ENCODE measurements at regions not wholly inside any gene's neighbourhood (a gene's known extent, or its start where the extent isn't known, plus 50 kb on each side); places are given as distances from the start of the nearest gene placed in this dataset.

GRCh38 chr3:163018067-163018466 lies 1521.5 kb downstream of the OTOL1 start:
- Mint-ChIP-seq H3K4me1 (no peaks in the 10 kb centered on the region), H3K4me3 (no peak overlapping the region)
- WGBS (ENCODE audit: extremely low coverage, insufficient read length, low lambda C conversion rate), result no CpG with 5 or more reads among the region's 1 CpG

More at GRCh38 chr3:163018067-163018466, 1521.5 kb downstream of the OTOL1 start:
- H3K56ac ChIP-seq (ENCODE audit: insufficient read length, low read depth, low read length), result no peak overlapping the region
- Mint-ChIP-seq H3K9me3 (peaks cover 0 to 12% of the 10 kb centered on the region in 2 experiments; a peak in 4 of 5 replicates), H3K27me3 (ENCODE audit: low read depth) (no peaks in the 10 kb centered on the region), H3K27ac (no peak overlapping the region), H3K36me3 (ENCODE audit: insufficient read depth in 1 of 3, low read depth in 3 of 3) (peaks cover 0 to 11% (median 7%) of the 10 kb centered on the region in 3 experiments; a peak in 4 of 7 replicates)
- H3K23me2 ChIP-seq (ENCODE audit: insufficient read length, low read depth, low read length, poor library complexity, severe bottlenecking), result no peaks in the 10 kb centered on the region
- no peak overlapping the region for H3K9ac ChIP-seq (ENCODE audit: extremely low read depth, insufficient read length, low read length)
- no peak overlapping the region for H3K14ac ChIP-seq (ENCODE audit: insufficient read depth, low read length)
- no peak overlapping the region for H3K4me2 ChIP-seq (ENCODE audit: insufficient read depth, insufficient read length, low read length)
- H4K5ac ChIP-seq (ENCODE audit: insufficient read length, low read depth, low read length), result no peak overlapping the region
- H2BK20ac ChIP-seq (ENCODE audit: low read depth, low read length, poor library complexity, severe bottlenecking), result no peak overlapping the region
- H3K27ac ChIP-seq (ENCODE audit: insufficient read length, low read depth, low read length), result no peak overlapping the region
- no peak overlapping the region for H4K91ac ChIP-seq (ENCODE audit: insufficient read length, low read depth, low read length)
- TF ChIP-seq, protein P1, sequence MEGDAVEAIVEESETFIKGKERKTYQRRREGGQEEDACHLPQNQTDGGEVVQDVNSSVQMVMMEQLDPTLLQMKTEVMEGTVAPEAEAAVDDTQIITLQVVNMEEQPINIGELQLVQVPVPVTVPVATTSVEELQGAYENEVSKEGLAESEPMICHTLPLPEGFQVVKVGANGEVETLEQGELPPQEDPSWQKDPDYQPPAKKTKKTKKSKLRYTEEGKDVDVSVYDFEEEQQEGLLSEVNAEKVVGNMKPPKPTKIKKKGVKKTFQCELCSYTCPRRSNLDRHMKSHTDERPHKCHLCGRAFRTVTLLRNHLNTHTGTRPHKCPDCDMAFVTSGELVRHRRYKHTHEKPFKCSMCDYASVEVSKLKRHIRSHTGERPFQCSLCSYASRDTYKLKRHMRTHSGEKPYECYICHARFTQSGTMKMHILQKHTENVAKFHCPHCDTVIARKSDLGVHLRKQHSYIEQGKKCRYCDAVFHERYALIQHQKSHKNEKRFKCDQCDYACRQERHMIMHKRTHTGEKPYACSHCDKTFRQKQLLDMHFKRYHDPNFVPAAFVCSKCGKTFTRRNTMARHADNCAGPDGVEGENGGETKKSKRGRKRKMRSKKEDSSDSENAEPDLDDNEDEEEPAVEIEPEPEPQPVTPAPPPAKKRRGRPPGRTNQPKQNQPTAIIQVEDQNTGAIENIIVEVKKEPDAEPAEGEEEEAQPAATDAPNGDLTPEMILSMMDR (conservative IDR thresholded peaks at IDR 0.05), result no peak
- no peaks in the 10 kb centered on the region for H3K4me1 ChIP-seq (ENCODE audit: insufficient read depth, low read length)
- no peaks in the 10 kb centered on the region for H4K20me1 ChIP-seq (ENCODE audit: control insufficient read depth, insufficient read depth, insufficient read length)
- no peak overlapping the region for H2AK5ac ChIP-seq (ENCODE audit: insufficient read length, low read length)
- no peak for DNase-seq
- H2BK12ac ChIP-seq (ENCODE audit: insufficient read length, low read depth, low read length), result no peak overlapping the region
- H3K79me1 ChIP-seq (ENCODE audit: insufficient read depth, low read depth, low read length, poor library complexity, severe bottlenecking), result no peaks in the 10 kb centered on the region
- no peak overlapping the region for H3K18ac ChIP-seq (ENCODE audit: insufficient read length, low read depth, low read length)
- H2BK5ac ChIP-seq (ENCODE audit: insufficient read length, low read length), result no peak overlapping the region
- no peak overlapping the region for H2BK15ac ChIP-seq (ENCODE audit: low read depth, low read length)
- no peak overlapping the region for H2AFZ ChIP-seq (ENCODE audit: low read length)
- H3K27me3 ChIP-seq (ENCODE audit: insufficient read depth, low read length), result no peaks in the 10 kb centered on the region
- H4K8ac ChIP-seq (replicated peaks; ENCODE audit: insufficient read length, low read depth, low read length), result no peak overlapping the region
- no peaks in the 10 kb centered on the region for H3K79me2 ChIP-seq (ENCODE audit: insufficient read depth, low read length)
- no peak overlapping the region for H3T11ph ChIP-seq (ENCODE audit: low read length)
- H3K4ac ChIP-seq (ENCODE audit: low read depth, low read length), result no peak overlapping the region
- no peak overlapping the region for H2BK120ac ChIP-seq (ENCODE audit: low read depth, low read length, poor library complexity, severe bottlenecking)
- H3K23ac ChIP-seq (ENCODE audit: insufficient read length, low read depth, low read length), result no peak overlapping the region
- H3K9me3 ChIP-seq (ENCODE audit: control insufficient read depth, low read depth, low read length), result no peaks in the 10 kb centered on the region

All from H9 (cell line).